ENCODE measurements at regions not wholly inside any gene's neighbourhood (a gene's known extent, or its start where the extent isn't known, plus 50 kb on each side); places are given as distances from the start of the nearest gene placed in this dataset.

GRCh38 chr2:234219046-234219310 lies 168.5 kb downstream of the SPP2 start:
- no peaks in the 10 kb centered on the region for H3K79me2 ChIP-seq (ENCODE audit: insufficient read depth, low read length)
- WGBS (ENCODE audit: insufficient coverage) = no CpG with 5 or more reads among the region's 4 CpGs
- peaks cover 0 to 5% (median 0%) of the 10 kb centered on the region in 7 donors for H3K9me3 Mint-ChIP-seq
- no peak overlapping the region for H2AFZ ChIP-seq (ENCODE audit: insufficient read depth, low read depth, low read length, poor library complexity, severe bottlenecking)
- peaks cover 2 to 8% (median 4%) of the 10 kb centered on the region in 3 donors for H3K27me3 Mint-ChIP-seq (ENCODE audit: low read depth in 3 of 3)
- H3K4me1 Mint-ChIP-seq = no peaks in the 10 kb centered on the region
- no peak overlapping the region for H3K4me3 ChIP-seq (replicated peaks in 1 of 3; ENCODE audit: low read depth in 2 of 3, low read length in 3 of 3)
- H3K9me3 ChIP-seq (replicated peaks in 1 of 2; ENCODE audit: control insufficient read depth in 1 of 2, insufficient read depth in 1 of 2, low read length in 2 of 2) = no peaks in the 10 kb centered on the region
- no peaks in the 10 kb centered on the region for H3K4me1 ChIP-seq (ENCODE audit: control insufficient read depth in 1 of 2, insufficient read depth in 2 of 2, low read length in 2 of 2)
- H3K4me2 ChIP-seq (replicated peaks; ENCODE audit: extremely low read depth, low read length, poor library complexity, severe bottlenecking) = no peak overlapping the region
- no peaks in the 10 kb centered on the region for H3K27me3 ChIP-seq (ENCODE audit: control insufficient read depth in 2 of 2, insufficient read depth in 2 of 2, low read length in 2 of 2)
- no peak overlapping the region for H3K4me3 Mint-ChIP-seq
- TF ChIP-seq CTCF (IDR thresholded peaks at IDR 0.05) = no peak
- no peaks in the 10 kb centered on the region for H3K36me3 ChIP-seq (replicated peaks in 1 of 2; ENCODE audit: control insufficient read depth in 1 of 2, insufficient read depth in 2 of 2, low read length in 2 of 2)
- H3K27ac ChIP-seq (ENCODE audit: low read depth in 1 of 2, low read length in 2 of 2) = no peak overlapping the region
- H3K27ac Mint-ChIP-seq = no peak overlapping the region
- H3K9ac ChIP-seq (ENCODE audit: insufficient read depth, low read length, poor library complexity, severe bottlenecking) = no peak overlapping the region
- no peaks in the 10 kb centered on the region for H4K20me1 ChIP-seq (ENCODE audit: insufficient read depth, low read length)
- DNase-seq = no peak
- no peaks in the 10 kb centered on the region for H3K36me3 Mint-ChIP-seq
- intact Hi-C loops (cut with micrococcal nuclease) = no loop called here

GRCh38 chr2:234218266-234219045 lies 168.0 kb downstream of the SPP2 start:
- peaks cover 0 to 5% (median 0%) of the 10 kb centered on the region in 7 donors for H3K9me3 Mint-ChIP-seq
- Histone ChIP-seq H3K27me3 (ENCODE audit: control insufficient read depth in 2 of 2, insufficient read depth in 2 of 2, low read length in 2 of 2) (no peaks in the 10 kb centered on the region), H3K4me3 (replicated peaks in 1 of 3; ENCODE audit: low read depth in 2 of 3, low read length in 3 of 3) (no peak overlapping the region), H3K9me3 (replicated peaks in 1 of 2; ENCODE audit: control insufficient read depth in 1 of 2, insufficient read depth in 1 of 2, low read length in 2 of 2) (no peaks in the 10 kb centered on the region), H3K4me2 (replicated peaks; ENCODE audit: extremely low read depth, low read length, poor library complexity, severe bottlenecking) (no peak overlapping the region), H3K79me2 (ENCODE audit: insufficient read depth, low read length) (no peaks in the 10 kb centered on the region), H3K4me1 (ENCODE audit: control insufficient read depth in 1 of 2, insufficient read depth in 2 of 2, low read length in 2 of 2) (no peaks in the 10 kb centered on the region), H4K20me1 (ENCODE audit: insufficient read depth, low read length) (no peaks in the 10 kb centered on the region), H3K27ac (ENCODE audit: low read depth in 1 of 2, low read length in 2 of 2) (no peak overlapping the region), H3K36me3 (replicated peaks in 1 of 2; ENCODE audit: control insufficient read depth in 1 of 2, insufficient read depth in 2 of 2, low read length in 2 of 2) (no peaks in the 10 kb centered on the region), H2AFZ (ENCODE audit: insufficient read depth, low read depth, low read length, poor library complexity, severe bottlenecking) (no peak overlapping the region), H3K9ac (ENCODE audit: insufficient read depth, low read length, poor library complexity, severe bottlenecking) (no peak overlapping the region)
- DNase-seq = no peak
- no peak overlapping the region for H3K4me3 Mint-ChIP-seq
- no peaks in the 10 kb centered on the region for H3K36me3 Mint-ChIP-seq
- TF ChIP-seq CTCF (IDR thresholded peaks at IDR 0.05) = no peak
- peaks cover 2 to 8% (median 4%) of the 10 kb centered on the region in 3 donors for H3K27me3 Mint-ChIP-seq (ENCODE audit: low read depth in 3 of 3)
- no peak overlapping the region for H3K27ac Mint-ChIP-seq
- WGBS (ENCODE audit: insufficient coverage) = 33% methylated on average over 8 of the region's 11 CpGs
- intact Hi-C loops (cut with micrococcal nuclease) = no loop called here
- no peaks in the 10 kb centered on the region for H3K4me1 Mint-ChIP-seq
